NT2/D1 (cell line): ENCODE measurements at regions not wholly inside any gene's neighbourhood (a gene's known extent, or its start where the extent isn't known, plus 50 kb on each side); places are given as distances from the start of the nearest gene placed in this dataset.

ENCODE experiments used
- SUZ12 ChIP-seq: IDR thresholded peaks from 2 replicates; pipeline ENCODE4 v1.6.1; 2011; ENCODE audit not compliant: insufficient read length, insufficient read depth; ENCODE audit errors: extremely low read depth
- ZNF274 ChIP-seq: IDR thresholded peaks from 2 replicates; pipeline ENCODE4 v1.6.1; 2011; ENCODE audit warnings: mild to moderate bottlenecking, low read depth, low read length

DNA sequence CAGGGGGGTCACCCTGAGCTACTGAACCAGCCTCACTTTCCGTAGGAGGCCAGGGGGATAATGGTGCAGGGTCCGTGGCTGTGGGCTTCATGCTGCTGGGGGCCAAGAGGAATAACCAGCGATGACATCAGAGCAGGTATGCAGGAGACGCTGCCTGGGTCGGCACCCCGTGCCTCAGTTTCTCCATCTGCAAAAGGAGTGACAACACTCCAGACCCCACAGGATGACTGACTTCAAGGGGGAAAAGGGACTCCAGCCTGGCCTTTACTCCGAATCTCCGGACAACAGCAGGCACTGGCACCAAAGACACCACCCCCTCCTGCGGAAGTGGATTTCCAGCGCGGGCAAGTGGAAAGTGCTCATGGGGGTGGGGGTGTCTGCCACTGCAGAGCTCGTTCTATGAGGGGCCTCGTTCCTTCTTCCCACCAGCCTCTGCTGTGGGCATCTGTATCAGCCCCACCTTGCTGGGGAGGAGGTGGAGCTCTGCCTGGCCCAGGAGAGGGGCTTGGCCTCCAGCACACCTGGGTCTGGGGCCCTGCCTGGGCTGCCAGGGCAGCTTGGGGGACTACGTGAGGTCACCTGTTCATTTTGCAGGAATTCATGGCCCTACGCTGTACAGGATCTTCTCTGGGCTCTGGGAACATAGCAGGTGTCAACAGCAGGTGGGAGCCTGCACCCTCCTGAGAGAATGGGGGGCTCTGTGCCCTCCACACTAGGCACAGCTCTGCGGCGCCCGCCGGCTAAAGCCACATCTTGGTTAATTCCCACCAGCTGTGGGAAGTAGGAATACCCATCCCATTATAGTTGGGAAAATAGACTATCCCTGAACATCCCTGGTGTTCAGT lies 216.6 kb upstream of the C14orf180 start:
- TF ChIP-seq ZNF274, result no peak
- no peak for TF ChIP-seq SUZ12
